OCI-LY1 (cell line): ENCODE measurements at regions not wholly inside any gene's neighbourhood (a gene's known extent, or its start where the extent isn't known, plus 50 kb on each side); places are given as distances from the start of the nearest gene placed in this dataset.

Experiments used
- EZH2 ChIP-seq: fragments of 200-600 bp; sonication (generic), shearing (Covaris generic); IDR thresholded peaks from 2 replicates; pipeline ENCODE4 v1.8.0; 2017; ENCODE audit warnings: borderline replicate concordance, mixed run types, mild to moderate bottlenecking, antibody characterized with exemption, low read length, moderate library complexity, mixed read lengths
- TF ChIP-seq, protein P1 (sequence below): fragments of 200-600 bp; sonication (generic), shearing (Covaris generic); IDR thresholded peaks from 2 replicates; pipeline ENCODE4 v1.5.1; 2017; ENCODE audit warnings: mild to moderate bottlenecking, antibody characterized with exemption, low read length, moderate library complexity, mixed read lengths

DNA sequence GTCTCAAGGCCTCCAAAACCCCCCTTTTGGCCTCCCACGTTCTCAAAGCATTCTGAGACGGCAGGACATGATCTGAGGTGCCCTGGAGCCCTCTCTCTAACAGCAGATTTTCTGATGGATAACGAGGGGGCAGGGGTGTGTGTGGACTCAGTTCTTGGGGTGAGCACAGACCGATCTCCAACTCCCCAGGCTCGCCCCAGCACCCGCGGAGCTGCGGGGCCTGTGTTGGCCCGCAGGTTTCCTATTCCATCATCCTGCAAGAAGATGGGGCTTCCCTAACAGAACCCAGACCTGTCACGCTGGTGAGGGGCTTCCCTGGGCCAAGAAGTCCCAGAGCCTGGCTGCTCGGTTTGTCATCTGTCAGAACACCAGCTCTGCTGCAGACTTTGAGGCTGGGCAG, 196.1 kb downstream of the ANAPC1 start:
- TF ChIP-seq, protein P1, sequence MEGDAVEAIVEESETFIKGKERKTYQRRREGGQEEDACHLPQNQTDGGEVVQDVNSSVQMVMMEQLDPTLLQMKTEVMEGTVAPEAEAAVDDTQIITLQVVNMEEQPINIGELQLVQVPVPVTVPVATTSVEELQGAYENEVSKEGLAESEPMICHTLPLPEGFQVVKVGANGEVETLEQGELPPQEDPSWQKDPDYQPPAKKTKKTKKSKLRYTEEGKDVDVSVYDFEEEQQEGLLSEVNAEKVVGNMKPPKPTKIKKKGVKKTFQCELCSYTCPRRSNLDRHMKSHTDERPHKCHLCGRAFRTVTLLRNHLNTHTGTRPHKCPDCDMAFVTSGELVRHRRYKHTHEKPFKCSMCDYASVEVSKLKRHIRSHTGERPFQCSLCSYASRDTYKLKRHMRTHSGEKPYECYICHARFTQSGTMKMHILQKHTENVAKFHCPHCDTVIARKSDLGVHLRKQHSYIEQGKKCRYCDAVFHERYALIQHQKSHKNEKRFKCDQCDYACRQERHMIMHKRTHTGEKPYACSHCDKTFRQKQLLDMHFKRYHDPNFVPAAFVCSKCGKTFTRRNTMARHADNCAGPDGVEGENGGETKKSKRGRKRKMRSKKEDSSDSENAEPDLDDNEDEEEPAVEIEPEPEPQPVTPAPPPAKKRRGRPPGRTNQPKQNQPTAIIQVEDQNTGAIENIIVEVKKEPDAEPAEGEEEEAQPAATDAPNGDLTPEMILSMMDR, result no peak
- TF ChIP-seq EZH2, result no peak
